ENCODE measurements at regions not wholly inside any gene's neighbourhood (a gene's known extent, or its start where the extent isn't known, plus 50 kb on each side); places are given as distances from the start of the nearest gene placed in this dataset.

DNA sequence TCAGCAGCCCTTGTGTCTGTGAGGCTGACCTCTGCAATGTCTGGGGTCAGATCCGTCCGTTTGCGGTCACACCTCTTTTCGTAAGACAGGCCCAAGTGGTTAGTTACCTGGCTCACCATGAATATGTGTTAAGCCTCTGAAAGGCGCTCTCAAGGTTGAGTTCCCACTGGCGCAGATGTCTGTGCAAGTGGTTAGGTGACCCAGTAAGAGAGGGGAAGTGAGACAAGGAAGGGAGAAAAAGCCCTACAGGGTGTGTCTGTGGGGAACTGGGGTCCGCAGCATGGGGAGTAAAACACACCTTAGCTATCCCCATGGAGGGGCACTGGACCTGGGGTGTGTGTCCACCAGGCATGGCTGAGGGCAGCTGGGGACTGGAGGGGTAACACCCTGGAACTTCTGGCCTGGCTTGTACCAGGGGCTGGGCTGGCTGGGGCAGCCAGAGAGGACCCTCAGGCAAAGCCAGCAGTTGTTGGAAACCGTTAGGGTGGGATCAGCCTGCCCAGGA, 391.6 kb upstream of the PROK2 start:
- TF ChIP-seq EP300 (IDR thresholded peaks at IDR 0.05; ENCODE audit: low read depth) = no peak
- TF ChIP-seq, protein P1, sequence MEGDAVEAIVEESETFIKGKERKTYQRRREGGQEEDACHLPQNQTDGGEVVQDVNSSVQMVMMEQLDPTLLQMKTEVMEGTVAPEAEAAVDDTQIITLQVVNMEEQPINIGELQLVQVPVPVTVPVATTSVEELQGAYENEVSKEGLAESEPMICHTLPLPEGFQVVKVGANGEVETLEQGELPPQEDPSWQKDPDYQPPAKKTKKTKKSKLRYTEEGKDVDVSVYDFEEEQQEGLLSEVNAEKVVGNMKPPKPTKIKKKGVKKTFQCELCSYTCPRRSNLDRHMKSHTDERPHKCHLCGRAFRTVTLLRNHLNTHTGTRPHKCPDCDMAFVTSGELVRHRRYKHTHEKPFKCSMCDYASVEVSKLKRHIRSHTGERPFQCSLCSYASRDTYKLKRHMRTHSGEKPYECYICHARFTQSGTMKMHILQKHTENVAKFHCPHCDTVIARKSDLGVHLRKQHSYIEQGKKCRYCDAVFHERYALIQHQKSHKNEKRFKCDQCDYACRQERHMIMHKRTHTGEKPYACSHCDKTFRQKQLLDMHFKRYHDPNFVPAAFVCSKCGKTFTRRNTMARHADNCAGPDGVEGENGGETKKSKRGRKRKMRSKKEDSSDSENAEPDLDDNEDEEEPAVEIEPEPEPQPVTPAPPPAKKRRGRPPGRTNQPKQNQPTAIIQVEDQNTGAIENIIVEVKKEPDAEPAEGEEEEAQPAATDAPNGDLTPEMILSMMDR (IDR thresholded peaks at IDR 0.05) = no peak
- TF ChIP-seq POLR2A (IDR thresholded peaks at IDR 0.05) = no peak
- no peak for TF ChIP-seq POLR2AphosphoS5 (IDR thresholded peaks at IDR 0.05)

Data from transverse colon (tissue), 4 donors.